ENCODE measurements at regions not wholly inside any gene's neighbourhood (a gene's known extent, or its start where the extent isn't known, plus 50 kb on each side); places are given as distances from the start of the nearest gene placed in this dataset.

- no peak for TF ChIP-seq CTCF (IDR thresholded peaks at IDR 0.05)
- TF ChIP-seq POLR2A (IDR thresholded peaks at IDR 0.05) = no peak
These were observed 270.7 kb downstream of the HRH4 start for GRCh38 chr18:24731158-24731557.

All from testis (tissue), 2 donors.